ENCODE measurements at regions not wholly inside any gene's neighbourhood (a gene's known extent, or its start where the extent isn't known, plus 50 kb on each side); places are given as distances from the start of the nearest gene placed in this dataset.

DNA sequence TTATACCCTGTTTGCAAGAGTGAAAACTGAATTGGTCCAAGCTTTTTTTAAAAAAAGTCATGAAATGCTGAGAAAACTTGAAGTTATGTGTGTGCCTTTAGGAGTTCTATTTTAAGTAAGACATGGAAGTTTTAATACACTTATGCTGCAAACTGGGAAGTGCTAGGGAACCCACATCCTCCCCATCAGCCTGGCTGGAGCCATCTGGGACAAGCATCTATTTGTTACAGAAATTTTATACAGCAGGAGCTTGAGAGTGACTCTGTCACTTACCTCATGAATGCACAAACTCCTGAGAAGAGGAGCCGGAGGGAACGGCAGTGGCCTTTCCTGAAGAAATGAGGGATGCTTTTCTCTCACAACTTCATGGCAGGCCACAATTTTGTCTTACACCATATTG, 78.2 kb upstream of the SLC44A3 start:
- Mint-ChIP-seq H3K9me3 (no peaks in the 10 kb centered on the region), H3K27ac (no peak overlapping the region), H3K36me3 (ENCODE audit: low read depth) (no peaks in the 10 kb centered on the region), H3K4me3 (no peak overlapping the region), H3K27me3 (ENCODE audit: insufficient read depth) (no peaks in the 10 kb centered on the region), H3K4me1 (peaks cover 6% of the 10 kb centered on the region)
- DNase-seq = no peak
- H3K4me1 ChIP-seq (ENCODE audit: control insufficient read depth, insufficient read depth, low read length) = no peaks in the 10 kb centered on the region
- H3K4me3 ChIP-seq (ENCODE audit: low read length) = no peak overlapping the region
- H3K9ac ChIP-seq (ENCODE audit: extremely low read depth, low read length, poor library complexity, severe bottlenecking) = no peak overlapping the region
- H3K36me3 ChIP-seq (ENCODE audit: control insufficient read depth, insufficient read depth, low read length) = no peaks in the 10 kb centered on the region
- no peaks in the 10 kb centered on the region for H3K9me3 ChIP-seq (ENCODE audit: control insufficient read depth, low read length)
- H3K27me3 ChIP-seq (ENCODE audit: control insufficient read depth, insufficient read depth, low read length, poor library complexity, severe bottlenecking) = no peaks in the 10 kb centered on the region
- 86% methylated on average over 2 of the region's 2 CpGs; no CpG with 5 or more reads in 1 of the 2 experiments for whole genome bisulfite sequencing, 2 experiments (ENCODE audit: insufficient coverage in 1 of 2, insufficient read length in 1 of 2)
- TF ChIP-seq, protein P1, sequence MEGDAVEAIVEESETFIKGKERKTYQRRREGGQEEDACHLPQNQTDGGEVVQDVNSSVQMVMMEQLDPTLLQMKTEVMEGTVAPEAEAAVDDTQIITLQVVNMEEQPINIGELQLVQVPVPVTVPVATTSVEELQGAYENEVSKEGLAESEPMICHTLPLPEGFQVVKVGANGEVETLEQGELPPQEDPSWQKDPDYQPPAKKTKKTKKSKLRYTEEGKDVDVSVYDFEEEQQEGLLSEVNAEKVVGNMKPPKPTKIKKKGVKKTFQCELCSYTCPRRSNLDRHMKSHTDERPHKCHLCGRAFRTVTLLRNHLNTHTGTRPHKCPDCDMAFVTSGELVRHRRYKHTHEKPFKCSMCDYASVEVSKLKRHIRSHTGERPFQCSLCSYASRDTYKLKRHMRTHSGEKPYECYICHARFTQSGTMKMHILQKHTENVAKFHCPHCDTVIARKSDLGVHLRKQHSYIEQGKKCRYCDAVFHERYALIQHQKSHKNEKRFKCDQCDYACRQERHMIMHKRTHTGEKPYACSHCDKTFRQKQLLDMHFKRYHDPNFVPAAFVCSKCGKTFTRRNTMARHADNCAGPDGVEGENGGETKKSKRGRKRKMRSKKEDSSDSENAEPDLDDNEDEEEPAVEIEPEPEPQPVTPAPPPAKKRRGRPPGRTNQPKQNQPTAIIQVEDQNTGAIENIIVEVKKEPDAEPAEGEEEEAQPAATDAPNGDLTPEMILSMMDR (conservative IDR thresholded peaks at IDR 0.05) = no peak
- H3K27ac ChIP-seq (ENCODE audit: low read depth, low read length) = no peak overlapping the region

DNA sequence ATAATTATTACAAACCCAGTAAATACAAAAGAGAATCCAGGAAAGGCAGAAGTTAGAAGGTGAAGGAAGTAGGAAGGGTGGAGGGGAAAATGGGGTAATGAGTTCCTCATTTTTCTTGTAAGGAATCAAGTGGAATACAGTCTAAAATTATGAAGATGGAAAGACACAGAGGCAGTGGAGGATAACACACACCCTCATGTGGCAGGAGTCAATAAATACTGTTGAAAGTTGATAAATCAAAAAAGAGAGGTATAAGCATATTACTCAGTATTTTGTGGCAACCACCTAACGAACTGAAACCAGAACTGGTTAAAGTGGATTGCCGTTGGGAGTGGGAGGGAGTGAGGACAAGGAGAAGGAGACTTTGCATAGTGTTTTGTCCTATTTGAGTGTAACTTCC, 78.6 kb upstream of the SLC44A3 start:
- no peaks in the 10 kb centered on the region for H3K9me3 Mint-ChIP-seq
- Histone ChIP-seq H3K36me3 (ENCODE audit: control insufficient read depth, insufficient read depth, low read length) (no peaks in the 10 kb centered on the region), H3K9me3 (ENCODE audit: control insufficient read depth, low read length) (no peaks in the 10 kb centered on the region), H3K4me3 (ENCODE audit: low read length) (no peak overlapping the region), H3K9ac (ENCODE audit: extremely low read depth, low read length, poor library complexity, severe bottlenecking) (no peak overlapping the region), H3K4me1 (ENCODE audit: control insufficient read depth, insufficient read depth, low read length) (no peaks in the 10 kb centered on the region), H3K27me3 (ENCODE audit: control insufficient read depth, insufficient read depth, low read length, poor library complexity, severe bottlenecking) (no peaks in the 10 kb centered on the region), H3K27ac (ENCODE audit: low read depth, low read length) (no peak overlapping the region)
- 87 to 88% methylated on average over 1 to 2 of the region's 2 CpGs for WGBS, 2 experiments (ENCODE audit: insufficient coverage in 1 of 2, insufficient read length in 1 of 2)
- no peak for DNase-seq
- H3K27me3 Mint-ChIP-seq (ENCODE audit: insufficient read depth) = no peaks in the 10 kb centered on the region
- peaks cover 1% of the 10 kb centered on the region for H3K4me1 Mint-ChIP-seq
- TF ChIP-seq, protein P1 (conservative IDR thresholded peaks at IDR 0.05) = no peak
- no peaks in the 10 kb centered on the region for H3K36me3 Mint-ChIP-seq (ENCODE audit: low read depth)
- no peak overlapping the region for H3K4me3 Mint-ChIP-seq
- no peak overlapping the region for H3K27ac Mint-ChIP-seq

DNA sequence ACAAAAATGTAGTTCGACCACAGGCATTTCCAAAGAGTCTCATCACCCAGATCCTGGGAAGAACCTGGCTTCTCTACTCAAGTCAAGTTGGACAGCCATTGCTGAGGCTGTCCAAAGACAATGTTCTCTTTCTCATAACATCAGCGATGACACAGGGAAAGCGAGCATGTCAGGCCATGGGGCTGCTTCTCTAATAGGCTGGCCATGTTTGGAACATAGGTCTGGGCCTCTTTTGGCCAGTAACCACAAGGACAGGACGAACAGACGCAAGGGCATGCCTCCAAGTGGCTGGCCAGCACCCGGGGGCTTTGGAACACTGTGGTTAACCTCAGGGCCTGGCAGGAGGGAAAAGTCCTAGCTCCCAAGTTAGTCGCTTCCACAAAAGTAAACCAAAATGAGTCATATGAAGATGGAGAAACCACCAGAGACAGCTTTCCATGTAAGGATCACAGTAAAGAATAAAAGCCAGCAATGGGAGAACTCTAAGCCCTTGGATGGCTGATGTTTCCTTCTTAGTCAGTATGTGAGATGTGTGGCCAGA, 80.6 kb upstream of the SLC44A3 start:
- no peak overlapping the region for H3K4me3 Mint-ChIP-seq
- H3K4me1 Mint-ChIP-seq = peaks cover 9% of the 10 kb centered on the region
- no peak for DNase-seq

More for the DNA sequence above, 80.6 kb upstream of the SLC44A3 start:
- Histone ChIP-seq H3K4me1 (ENCODE audit: control insufficient read depth, insufficient read depth, low read length) (no peaks in the 10 kb centered on the region), H3K9me3 (ENCODE audit: control insufficient read depth, low read length) (no peaks in the 10 kb centered on the region), H3K4me3 (ENCODE audit: low read length) (no peak overlapping the region), H3K9ac (ENCODE audit: extremely low read depth, low read length, poor library complexity, severe bottlenecking) (no peak overlapping the region), H3K27me3 (ENCODE audit: control insufficient read depth, insufficient read depth, low read length, poor library complexity, severe bottlenecking) (no peaks in the 10 kb centered on the region), H3K36me3 (ENCODE audit: control insufficient read depth, insufficient read depth, low read length) (no peaks in the 10 kb centered on the region), H3K27ac (ENCODE audit: low read depth, low read length) (no peak overlapping the region)
- 95 to 100% methylated on average over 4 to 7 of the region's 7 CpGs for WGBS, 2 experiments (ENCODE audit: insufficient coverage in 1 of 2, insufficient read length in 1 of 2)
- TF ChIP-seq, protein P1 (conservative IDR thresholded peaks at IDR 0.05) = no peak
- no peak overlapping the region for H3K27ac Mint-ChIP-seq
- H3K9me3 Mint-ChIP-seq = no peaks in the 10 kb centered on the region
- no peaks in the 10 kb centered on the region for H3K36me3 Mint-ChIP-seq (ENCODE audit: low read depth)
- H3K27me3 Mint-ChIP-seq (ENCODE audit: insufficient read depth) = no peaks in the 10 kb centered on the region

Measured in endodermal cell (in vitro differentiated cells).